ENCODE measurements at regions not wholly inside any gene's neighbourhood (a gene's known extent, or its start where the extent isn't known, plus 50 kb on each side); places are given as distances from the start of the nearest gene placed in this dataset.
"Not testable (repeated sequence)": the region's sequence is repeated elsewhere in the genome, so short reads cannot be mapped to it uniquely, and the experiment has no call there.

GRCh38 chr4:166198516-166199310 is 325.7 kb downstream of the TLL1 start:
- no peak overlapping the region for H3K4me3 ChIP-seq (ENCODE audit: low read depth, low read length)
- ChIA-PET POLR2A (no interaction called here), CTCF (interaction anchor here (0.7 kb wide), 1 partner anchor 1227 kb away, joined by 3 read pairs; no protein-coding TSS in a partner anchor)
- no peak overlapping the region for H3K27ac ChIP-seq (ENCODE audit: low read depth, low read length)
- TF ChIP-seq CTCF (IDR thresholded peaks at IDR 0.05; ENCODE audit: low read depth, low read length): no peak
- DNase-seq (ENCODE audit: low read depth, low spot score): no peak
- no peaks in the 10 kb centered on the region for H3K27me3 ChIP-seq (ENCODE audit: control insufficient read depth, insufficient read depth, low read length)
- H3K9me3 ChIP-seq (ENCODE audit: control insufficient read depth, insufficient read depth, low read length): peaks cover 10% of the 10 kb centered on the region

- CTCF ChIA-PET: no interaction called here
- Histone ChIP-seq H3K4me3 (ENCODE audit: low read depth, low read length) (no peak overlapping the region), H3K9me3 (ENCODE audit: control insufficient read depth, insufficient read depth, low read length) (peaks cover 11% of the 10 kb centered on the region), H3K27me3 (ENCODE audit: control insufficient read depth, insufficient read depth, low read length) (no peaks in the 10 kb centered on the region), H3K27ac (ENCODE audit: low read depth, low read length) (no peak overlapping the region)
- no peak for DNase-seq (ENCODE audit: low read depth, low spot score)
- no peak for TF ChIP-seq CTCF (IDR thresholded peaks at IDR 0.05; ENCODE audit: low read depth, low read length)
- POLR2A ChIA-PET: no interaction called here
Observed at GRCh38 chr4:166202991-166203390, 330.0 kb downstream of the TLL1 start.

GRCh38 chr4:166212326-166212725 is 339.3 kb downstream of the TLL1 start:
- H3K27ac ChIP-seq (ENCODE audit: low read depth, low read length); CTCF ChIA-PET; POLR2A ChIA-PET; H3K4me3 ChIP-seq (ENCODE audit: low read depth, low read length); DNase-seq (ENCODE audit: low read depth, low spot score); H3K27me3 ChIP-seq (ENCODE audit: control insufficient read depth, insufficient read depth, low read length): not testable (repeated sequence)
- H3K9me3 ChIP-seq (ENCODE audit: control insufficient read depth, insufficient read depth, low read length): peaks cover 18% of the 10 kb centered on the region

- Histone ChIP-seq H3K9me3 (ENCODE audit: control insufficient read depth, insufficient read depth, low read length) (peaks cover 5% of the 10 kb centered on the region), H3K4me3 (ENCODE audit: low read depth, low read length) (no peak overlapping the region), H3K27ac (ENCODE audit: low read depth, low read length) (no peak overlapping the region), H3K27me3 (ENCODE audit: control insufficient read depth, insufficient read depth, low read length) (no peaks in the 10 kb centered on the region)
- no peak for TF ChIP-seq CTCF (IDR thresholded peaks at IDR 0.05; ENCODE audit: low read depth, low read length)
- POLR2A ChIA-PET: no interaction called here
- DNase-seq (ENCODE audit: low read depth, low spot score): no peak
- CTCF ChIA-PET: no interaction called here
Observed at GRCh38 chr4:166222271-166222670, 349.2 kb downstream of the TLL1 start.

- CTCF ChIA-PET: no interaction called here
- POLR2A ChIA-PET: no interaction called here
- Histone ChIP-seq H3K27ac (ENCODE audit: low read depth, low read length) (no peak overlapping the region), H3K9me3 (ENCODE audit: control insufficient read depth, insufficient read depth, low read length) (peaks cover 15% of the 10 kb centered on the region), H3K4me3 (ENCODE audit: low read depth, low read length) (no peak overlapping the region), H3K27me3 (ENCODE audit: control insufficient read depth, insufficient read depth, low read length) (no peaks in the 10 kb centered on the region)
- no peak for TF ChIP-seq CTCF (IDR thresholded peaks at IDR 0.05; ENCODE audit: low read depth, low read length)
- no peak for DNase-seq (ENCODE audit: low read depth, low spot score)
Observed at GRCh38 chr4:166228112-166228511, 355.1 kb downstream of the TLL1 start.
